K562 (cell line): ENCODE measurements at regions not wholly inside any gene's neighbourhood (a gene's known extent, or its start where the extent isn't known, plus 50 kb on each side); places are given as distances from the start of the nearest gene placed in this dataset.

ENCODE experiments used
- ATAC-seq: fragments of 200-7000 bp; cut with Tn5 transposase; 3 replicates; pipeline ENCODE4 v1.9.1; 2020; ENCODE audit warnings: moderate library complexity
- BruUV-seq: library from RNA; stranded (reverse); fragments of 400-500 nt; replicated peaks from 2 replicates; lab custom pipeline; 2021; lab: Mats Ljungman, UMichigan
- CTCF ChIA-PET: fragments of 300-600 bp; formaldehyde crosslinking; extraction: SDS; loops from one replicate; lab custom pipeline; 2021; ENCODE audit warnings: low intra/inter-chr PET ratio; lab: Yijun Ruan, JAX
- POLR2A ChIA-PET: fragments of 300-600, 350-650 bp; sonication (Branson Sonifier 250); formaldehyde crosslinking; extraction: SDS; loops from one replicate; lab custom pipeline; 2021; ENCODE audit warnings: antibody characterized with exemption, inconsistent platforms; lab: Yijun Ruan, JAX
- DNase-seq, 4 experiments: peaks; one replicate each; pipeline versions ENCODE4 v3.0.0 to v3.0.0-alpha.2; 2011 to 2018; ENCODE audit warnings: low spot score in 3 of 4, mixed read lengths in 3 of 4; ENCODE audit errors: extremely low read depth in 1 of 4
- FAIRE-seq: peaks from 2 replicates; lab custom pipeline; 2011; peaks lifted over from hg19 to GRCh38; lab: Jason Lieb, UNC
- H2AFZ ChIP-seq: 2 replicates; pipeline ENCODE4 v1.6.0; 2011; ENCODE audit warnings: low read depth, low read length, control low read depth, inconsistent platforms
- H3K27ac ChIP-seq: fragments of 200-600 bp; 3 replicates; pipeline ENCODE4 v1.8.0; 2011; ENCODE audit warnings: low read depth, mild to moderate bottlenecking, control low read depth, inconsistent platforms, low read length, moderate library complexity, mixed read lengths; ENCODE audit errors: extremely low read depth
- H3K27me3 ChIP-seq, 2 experiments: fragments of 300-600 bp in 1 of 2; 2 replicates in 1 of 2; 3 replicates in 1 of 2; pipeline versions ENCODE4 v1.6.0 to v1.8.0; 2011; ENCODE audit warnings: inconsistent platforms in 2 of 2, low read length in 2 of 2, mild to moderate bottlenecking in 1 of 2, mixed read lengths in 1 of 2, moderate library complexity in 1 of 2; ENCODE audit not compliant: control insufficient read depth in 2 of 2, insufficient read depth in 2 of 2
- H3K36me3 ChIP-seq: fragments of 300-600 bp; 3 replicates; pipeline ENCODE4 v1.8.0; 2011; ENCODE audit warnings: mild to moderate bottlenecking, low read length, inconsistent platforms; ENCODE audit not compliant: control insufficient read depth, insufficient read depth
- H3K4me1 ChIP-seq, 2 experiments: fragments of 200-600 bp in 1 of 2; replicated peaks in 1 of 2; 2 replicates in 1 of 2; 3 replicates in 1 of 2; pipeline versions ENCODE4 v1.5.1 to v1.8.0; 2011; ENCODE audit warnings: inconsistent platforms in 2 of 2, low read length in 2 of 2, mild to moderate bottlenecking in 1 of 2, mixed read lengths in 1 of 2, moderate library complexity in 1 of 2; ENCODE audit not compliant: control insufficient read depth in 2 of 2, insufficient read depth in 2 of 2
- H3K4me2 ChIP-seq: 2 replicates; pipeline ENCODE4 v1.6.1; 2011; ENCODE audit warnings: low read length, control low read depth, inconsistent platforms, mixed read lengths; ENCODE audit not compliant: insufficient read depth
- H3K4me3 ChIP-seq: fragments of 200-600 bp; sonication (generic), shearing (Covaris generic); 2 replicates; pipeline ENCODE4 v1.5.1; 2016; ENCODE audit warnings: control low read depth, inconsistent platforms
- H3K79me2 ChIP-seq: fragments of 200-600 bp; 3 replicates; pipeline ENCODE4 v1.8.0; 2011; ENCODE audit warnings: low read length, inconsistent platforms; ENCODE audit not compliant: control insufficient read depth, insufficient read depth
- H3K9ac ChIP-seq, 2 experiments: 2 replicates each; pipeline versions ENCODE4 v1.6.0 to v1.6.1; 2011; ENCODE audit warnings: low read depth in 2 of 2, low read length in 2 of 2, control low read depth in 1 of 2, inconsistent platforms in 1 of 2, mild to moderate bottlenecking in 1 of 2, mixed read lengths in 1 of 2; ENCODE audit not compliant: insufficient read depth in 1 of 2
- H3K9me1 ChIP-seq: one replicate; pipeline ENCODE4 v1.6.0; 2011; ENCODE audit warnings: inconsistent platforms, mild to moderate bottlenecking, low read length, moderate library complexity; ENCODE audit not compliant: control insufficient read depth, insufficient read depth
- H3K9me3 ChIP-seq: replicated peaks from 2 replicates; pipeline ENCODE4 v1.5.1; 2011; ENCODE audit warnings: low read depth, low read length, inconsistent platforms; ENCODE audit not compliant: control insufficient read depth, insufficient read depth
- H4K20me1 ChIP-seq: replicated peaks from 2 replicates; pipeline ENCODE4 v1.6.1; 2011; ENCODE audit warnings: low read length, inconsistent platforms, mixed read lengths; ENCODE audit not compliant: control insufficient read depth, insufficient read depth
- CBFB ChIP-seq: sonication (generic); formaldehyde crosslinking; IDR thresholded peaks from 2 replicates; pipeline ENCODE4 v1.4.0; 2020; ENCODE audit warnings: mild to moderate bottlenecking, missing genetic modification reagents
- JUN ChIP-seq, 2 experiments: sonication (generic) in 1 of 2; formaldehyde crosslinking in 1 of 2; IDR thresholded peaks; 2 replicates each; pipeline versions ENCODE4 v1.6.1 to v1.8.0; 2012 to 2022; ENCODE audit warnings: borderline replicate concordance in 2 of 2, mild to moderate bottlenecking in 2 of 2, improper control_type of control experiment in 1 of 2, low read depth in 1 of 2, low read length in 1 of 2, missing genetic modification reagents in 1 of 2
- MBD2 ChIP-seq: sonication (generic); IDR thresholded peaks from 2 replicates; pipeline ENCODE4 v1.6.1; 2016; ENCODE audit warnings: low read depth, borderline replicate concordance
- NCOA6 ChIP-seq: fragments of 450-650 bp; IDR thresholded peaks from 2 replicates; pipeline ENCODE4 v1.6.1; 2017; ENCODE audit warnings: mild to moderate bottlenecking
- OTX1 ChIP-seq: fragments of 450-650 bp; formaldehyde crosslinking; IDR thresholded peaks from 2 replicates; pipeline ENCODE4 v1.4.0; 2022; ENCODE audit warnings: mild to moderate bottlenecking
- RFX5 ChIP-seq: IDR thresholded peaks from 2 replicates; pipeline ENCODE4 v1.6.1; 2011; ENCODE audit warnings: low read depth, mild to moderate bottlenecking, improper control_type of control experiment, low read length
- ZEB2 ChIP-seq: fragments of 450-650 bp; IDR thresholded peaks from 2 replicates; pipeline ENCODE4 v1.6.1; 2016
- ZNF263 ChIP-seq: sonication (generic); formaldehyde crosslinking; IDR thresholded peaks from 2 replicates; pipeline ENCODE4 v1.8.0; 2022; ENCODE audit warnings: mild to moderate bottlenecking, missing genetic modification reagents, borderline replicate concordance
- ZNF778 ChIP-seq: fragments of 450-650 bp; formaldehyde crosslinking; IDR thresholded peaks from 2 replicates; pipeline ENCODE4 v1.4.0; 2020; ENCODE audit warnings: mild to moderate bottlenecking, moderate library complexity
- ZSCAN32 ChIP-seq: fragments of 450-650 bp; formaldehyde crosslinking; IDR thresholded peaks from 2 replicates; pipeline ENCODE4 v1.4.0; 2020; ENCODE audit warnings: mild to moderate bottlenecking, moderate library complexity
- WGBS: fragments of 100-300 bp; shearing (Covaris generic); methylation state at CpG from one replicate; pipeline ENCODE4 v1.1.6; 2016; ENCODE audit warnings: low coverage, mixed read lengths; ENCODE audit not compliant: insufficient coverage; ENCODE audit errors: missing lambda C conversion rate; 5-methylcytosine and 5-hydroxymethylcytosine counted together
- in situ Hi-C: fragments of 300-500 bp; cut with MboI; formaldehyde crosslinking; loops from 4 replicates; pipeline ENCODE4 v1.15.0; 2018; ENCODE audit warnings: inconsistent platforms, mixed read lengths
- intact Hi-C: fragments of 100-400 bp; cut with micrococcal nuclease; formaldehyde crosslinking; loops from 2 replicates; pipeline ENCODE4 v1.14.2; 2022
- TF ChIP-seq, protein P1 (sequence below): sonication (generic); formaldehyde crosslinking; IDR thresholded peaks from 2 replicates; pipeline ENCODE4 v1.8.0; 2022; ENCODE audit warnings: mild to moderate bottlenecking, missing genetic modification reagents

DNA sequence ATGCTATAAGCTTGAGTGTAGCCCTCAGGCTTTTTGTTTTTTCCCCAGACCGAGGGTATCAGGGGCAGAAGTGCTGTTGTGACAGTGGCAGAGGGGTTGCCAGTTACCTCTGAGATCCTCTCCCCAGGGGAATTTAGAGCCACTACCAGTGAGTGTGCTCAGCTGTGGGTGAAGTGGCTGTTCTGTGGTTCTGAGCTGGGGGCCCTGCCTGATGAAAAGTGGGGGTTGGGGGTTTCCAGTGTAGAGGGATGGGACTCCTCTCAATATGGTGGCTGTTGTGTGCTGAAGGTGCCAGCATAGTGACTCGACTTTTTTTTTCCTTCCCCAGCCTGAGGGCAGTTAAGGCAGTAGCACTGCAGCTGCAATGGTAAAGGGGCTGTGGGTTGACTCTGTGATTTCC, 506.7 kb downstream of the TMEM232 start:
- WGBS, result 0% methylated on average over 1 of the region's 2 CpGs
- CTCF ChIA-PET, result no interaction called here
- no peak overlapping the region for H3K9ac ChIP-seq
- H3K4me3 ChIP-seq, result no peak overlapping the region
- no TSS peak for BruUV-seq
- TF ChIP-seq JUN (IDR thresholded peaks at IDR 0.05; ENCODE audit: borderline replicate concordance, low read depth, low read length) (no peak), JUN (CRISPR knock-in tag; IDR thresholded peaks at IDR 0.05; ENCODE audit: borderline replicate concordance) (no peak), RFX5 (no peak)
- TF ChIP-seq, all 486 proteins: peak for 0
- no peaks in the 10 kb centered on the region for H3K27me3 ChIP-seq
- DNase-seq (no peak), ATAC-seq (no peak), FAIRE-seq (no peak)
- H3K79me2 ChIP-seq, result no peaks in the 10 kb centered on the region
- intact Hi-C loops, result no loop called here
- no peaks in the 10 kb centered on the region; the same call in 1 of the 2 replicates for H3K9me3 ChIP-seq
- no peaks in the 10 kb centered on the region for H3K36me3 ChIP-seq
- H3K4me2 ChIP-seq, result no peak overlapping the region
- no peaks in the 10 kb centered on the region for H4K20me1 ChIP-seq
- H3K27ac ChIP-seq, result no peak overlapping the region
- H3K4me1 ChIP-seq, result no peaks in the 10 kb centered on the region
- H2AFZ ChIP-seq, result no peak overlapping the region
- in situ Hi-C loops, result no loop called here
- POLR2A ChIA-PET, result no interaction called here
- no peaks in the 10 kb centered on the region for H3K9me1 ChIP-seq

DNA sequence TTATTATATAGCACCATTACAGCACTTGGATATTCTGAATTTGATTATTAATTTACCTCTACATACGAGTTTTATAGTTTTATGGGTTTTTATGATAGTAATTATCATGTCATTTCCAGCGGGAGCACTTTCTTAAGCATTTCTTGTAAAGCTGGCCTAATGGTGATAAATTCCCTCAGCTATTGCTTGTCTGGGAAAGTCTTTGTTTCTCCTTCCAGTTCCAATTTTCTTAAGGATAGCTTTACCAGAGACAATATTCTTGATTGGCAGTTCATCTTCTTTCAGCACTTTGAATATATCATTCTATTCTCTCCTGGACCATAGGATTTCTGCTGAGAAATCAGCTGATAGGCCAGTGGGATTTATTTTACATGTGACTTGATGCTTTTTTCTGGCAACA, 505.4 kb downstream of the TMEM232 start:
- Histone ChIP-seq H3K27ac (no peak overlapping the region), H3K9me3 (no peaks in the 10 kb centered on the region; the same call in 1 of the 2 replicates), H2AFZ (no peak overlapping the region), H4K20me1 (no peaks in the 10 kb centered on the region), H3K4me1 (no peaks in the 10 kb centered on the region), H3K36me3 (no peaks in the 10 kb centered on the region), H3K4me3 (no peak overlapping the region), H3K4me2 (no peak overlapping the region), H3K27me3 (no peaks in the 10 kb centered on the region), H3K9ac (no peak overlapping the region), H3K79me2 (no peaks in the 10 kb centered on the region), H3K9me1 (no peaks in the 10 kb centered on the region)
- ChIA-PET POLR2A (no interaction called here), CTCF (no interaction called here)
- no TSS peak for BruUV-seq
- intact Hi-C loops, result no loop called here
- in situ Hi-C loops, result no loop called here
- WGBS, result 0% methylated on average over 2 of the region's 2 CpGs
- DNase-seq, result no peak
- FAIRE-seq, result no peak
- ATAC-seq, result no peak
- TF ChIP-seq OTX1, result no peak
- no peak for TF ChIP-seq NCOA6
- no peak for TF ChIP-seq ZNF263 (CRISPR knock-in tag)
- TF ChIP-seq CBFB (CRISPR knock-in tag), result no peak
- no peak for TF ChIP-seq ZNF778 (CRISPR knock-in tag)
- TF ChIP-seq ZEB2, result no peak
- TF ChIP-seq, protein P1, sequence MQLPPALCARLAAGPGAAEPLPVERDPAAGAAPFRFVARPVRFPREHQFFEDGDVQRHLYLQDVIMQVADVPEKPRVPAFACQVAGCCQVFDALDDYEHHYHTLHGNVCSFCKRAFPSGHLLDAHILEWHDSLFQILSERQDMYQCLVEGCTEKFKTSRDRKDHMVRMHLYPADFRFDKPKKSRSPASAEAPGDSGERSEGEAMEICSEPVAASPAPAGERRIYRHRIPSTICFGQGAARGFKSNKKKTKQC (CRISPR knock-in tag), result no peak
- TF ChIP-seq ZSCAN32 (CRISPR knock-in tag), result no peak
- no peak for TF ChIP-seq MBD2
